Left hindlimb (tissue), 1 donor: ENCODE measurements at regions not wholly inside any gene's neighbourhood (a gene's known extent, or its start where the extent isn't known, plus 50 kb on each side); places are given as distances from the start of the nearest gene placed in this dataset.

Source experiments
- DNase-seq: peaks from one replicate; pipeline ENCODE4 v3.0.0-alpha.2; 2018

- DNase-seq, result no peak
Measured at GRCh38 chr10:133002685-133003084, 60.3 kb upstream of the CFAP46 start.

- no peak for DNase-seq
Measured at GRCh38 chr10:133001114-133001513, 58.7 kb upstream of the CFAP46 start.

DNA sequence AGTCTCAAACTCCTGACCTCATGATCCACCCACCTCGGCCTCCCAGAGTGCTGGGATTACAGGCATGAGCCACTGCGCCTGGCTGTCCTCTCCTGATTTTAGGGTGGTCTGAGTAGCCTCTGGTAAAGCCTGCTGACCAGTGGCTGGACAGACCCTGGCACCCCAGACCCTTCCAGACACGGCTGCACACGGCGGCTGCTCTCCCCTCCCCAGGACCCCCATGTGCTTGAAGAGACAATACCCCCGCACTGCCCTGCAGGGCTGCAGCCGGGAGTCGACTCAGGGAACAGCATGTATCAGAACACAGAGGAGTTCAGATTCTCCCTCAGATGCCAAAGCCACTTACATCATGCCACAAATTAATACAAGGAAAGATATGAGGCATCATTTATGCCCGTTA is 58.3 kb upstream of the CFAP46 start:
- no peak for DNase-seq

DNA sequence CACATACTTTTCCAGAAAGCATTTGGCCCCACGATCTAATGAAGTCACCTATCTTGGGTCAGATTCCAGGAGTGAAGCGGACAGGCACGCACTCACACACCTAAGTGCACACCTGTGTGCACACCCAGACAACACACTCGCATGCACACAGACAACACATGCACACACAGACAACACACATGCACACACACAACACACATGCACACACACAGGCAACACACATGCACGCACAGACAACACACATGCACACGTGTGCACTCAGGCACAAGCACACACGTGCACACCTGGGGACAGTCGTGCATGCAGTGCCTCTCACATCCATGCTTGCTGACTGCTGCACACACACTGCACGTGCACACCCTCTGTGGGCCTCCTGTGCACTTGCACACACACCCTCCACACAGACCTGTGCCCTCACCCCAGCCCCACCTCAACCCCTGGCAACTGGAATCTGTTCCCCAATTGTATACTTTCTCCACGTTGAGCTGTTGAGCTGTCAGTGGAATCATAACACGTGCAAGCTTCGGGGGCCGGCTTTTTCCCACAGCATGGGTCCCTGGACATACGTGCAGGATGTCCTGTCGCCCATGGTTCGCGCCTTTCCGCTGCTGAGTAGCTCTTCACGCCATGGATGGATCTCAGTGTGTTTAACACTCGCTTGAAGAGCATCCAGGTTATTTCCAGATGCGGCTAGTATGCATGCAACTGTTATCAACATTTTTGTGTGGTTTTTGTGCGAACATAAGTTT is 55.3 kb upstream of the CFAP46 start:
- DNase-seq, result no peak

GRCh38 chr10:132996603-132997343 is 54.4 kb upstream of the CFAP46 start:
- no peak for DNase-seq

DNA sequence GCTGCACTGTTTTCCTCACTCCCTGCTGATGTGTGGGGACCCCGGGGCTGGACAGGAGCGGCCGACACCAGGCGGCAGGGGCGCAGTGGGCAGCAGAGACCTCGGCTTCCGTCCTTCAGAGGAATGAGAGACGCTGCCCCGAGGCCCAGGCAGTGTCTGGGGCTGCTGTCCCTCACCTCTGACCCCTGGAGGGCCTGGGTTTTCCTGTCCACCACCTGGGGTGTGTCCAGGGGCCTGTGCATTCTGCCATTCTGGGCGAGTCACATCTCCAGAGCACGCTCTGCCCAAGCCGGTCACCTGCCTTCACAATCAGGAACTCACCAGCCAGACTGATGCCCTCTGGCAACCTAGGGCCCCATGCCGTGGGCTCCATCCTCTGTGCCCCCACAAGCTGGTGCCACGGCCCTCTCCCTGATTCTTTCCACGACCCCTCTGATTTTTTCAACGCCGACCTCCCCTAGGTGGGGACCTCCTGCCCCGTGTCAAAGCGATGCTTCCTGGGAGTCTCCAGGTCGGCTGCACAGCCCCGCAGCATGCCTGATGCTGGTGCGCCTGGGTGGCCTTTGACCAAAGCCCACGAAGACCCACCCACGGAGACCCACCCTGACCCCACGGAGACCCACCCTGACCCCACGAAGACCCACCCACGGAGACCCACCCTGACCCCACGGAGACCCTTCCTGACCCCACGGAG is 53.7 kb upstream of the CFAP46 start:
- no peak for DNase-seq

GRCh38 chr10:132994811-132995210 is 52.4 kb upstream of the CFAP46 start:
- no peak for DNase-seq

DNA sequence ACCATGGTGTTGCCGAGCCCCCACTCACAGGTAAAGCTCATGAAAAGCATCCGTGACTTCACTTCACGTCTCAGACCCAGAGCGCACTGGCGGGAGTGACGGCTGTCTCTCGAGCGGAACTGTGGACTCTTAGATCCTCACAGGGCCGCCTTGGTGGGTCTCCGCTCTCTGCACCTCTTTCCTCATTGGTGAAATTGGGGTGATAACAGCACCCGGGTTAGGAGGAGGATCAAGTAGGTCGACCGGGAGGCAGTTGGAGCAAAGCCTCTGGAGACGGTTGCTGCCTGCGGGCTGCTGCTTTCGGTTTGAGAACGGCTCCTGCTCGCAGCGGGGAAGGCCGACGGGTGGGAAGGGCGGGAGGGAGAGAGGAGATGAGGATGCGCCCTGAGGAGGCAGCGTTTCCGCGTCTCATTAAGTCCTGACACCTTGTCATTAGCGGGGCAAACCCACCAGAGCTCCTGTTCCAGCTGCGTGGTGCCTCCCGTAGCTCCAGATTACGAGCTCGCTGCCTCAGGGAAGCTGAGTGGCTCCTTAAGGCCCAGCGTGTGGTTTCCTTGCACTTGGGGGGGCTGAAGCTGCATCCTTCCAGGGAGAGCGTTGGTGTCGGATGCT is 51.9 kb upstream of the CFAP46 start:
- no peak for DNase-seq

DNA sequence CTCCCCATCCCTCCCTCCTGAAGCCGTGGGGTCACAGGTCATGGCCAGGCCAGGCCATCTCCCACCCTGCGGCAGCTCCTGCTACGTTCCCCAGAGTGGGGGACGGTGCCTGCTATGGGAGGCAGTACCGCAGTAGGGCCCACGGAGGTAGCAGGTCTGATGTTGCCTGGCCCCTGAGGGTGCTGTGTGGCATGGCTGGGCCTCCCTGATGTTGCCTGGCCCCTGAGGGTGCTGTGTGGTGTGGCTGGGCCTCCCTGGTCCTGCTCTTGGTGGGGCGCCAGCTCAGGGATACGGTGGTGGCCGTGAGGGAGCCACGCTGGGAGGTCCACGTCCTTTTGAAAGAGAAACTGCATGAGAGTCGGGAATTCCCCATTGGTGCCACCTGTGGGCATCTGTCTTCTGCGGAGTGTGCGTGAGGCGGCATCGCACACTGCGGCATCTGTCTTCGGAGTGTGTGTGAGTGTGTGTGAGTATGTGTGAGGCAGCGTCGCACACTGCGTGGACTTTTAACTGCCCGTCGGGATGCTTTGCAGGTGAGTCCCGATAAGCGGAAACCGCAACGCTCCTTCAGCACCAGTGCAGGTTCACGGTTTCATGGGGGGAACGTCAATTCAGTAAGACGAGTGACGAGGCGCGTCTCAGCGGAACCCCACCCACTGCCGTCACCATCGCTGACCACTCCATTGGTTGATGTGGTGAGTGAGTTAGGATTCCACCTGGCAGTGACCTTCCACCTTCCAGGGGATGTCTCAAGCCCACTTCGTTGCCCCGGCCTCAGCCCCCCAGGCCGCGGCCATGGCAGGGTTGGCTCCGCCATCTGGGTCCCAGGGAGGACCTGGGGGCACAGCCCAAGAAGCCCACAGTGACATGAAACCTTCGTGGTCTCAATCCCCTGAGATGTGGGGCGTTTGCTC is 51.2 kb upstream of the CFAP46 start:
- DNase-seq, result no peak

GRCh38 chr10:132992433-132993215 is 50.3 kb upstream of the CFAP46 start:
- DNase-seq, result no peak
